ENCODE measurements at regions not wholly inside any gene's neighbourhood (a gene's known extent, or its start where the extent isn't known, plus 50 kb on each side); places are given as distances from the start of the nearest gene placed in this dataset.

DNA sequence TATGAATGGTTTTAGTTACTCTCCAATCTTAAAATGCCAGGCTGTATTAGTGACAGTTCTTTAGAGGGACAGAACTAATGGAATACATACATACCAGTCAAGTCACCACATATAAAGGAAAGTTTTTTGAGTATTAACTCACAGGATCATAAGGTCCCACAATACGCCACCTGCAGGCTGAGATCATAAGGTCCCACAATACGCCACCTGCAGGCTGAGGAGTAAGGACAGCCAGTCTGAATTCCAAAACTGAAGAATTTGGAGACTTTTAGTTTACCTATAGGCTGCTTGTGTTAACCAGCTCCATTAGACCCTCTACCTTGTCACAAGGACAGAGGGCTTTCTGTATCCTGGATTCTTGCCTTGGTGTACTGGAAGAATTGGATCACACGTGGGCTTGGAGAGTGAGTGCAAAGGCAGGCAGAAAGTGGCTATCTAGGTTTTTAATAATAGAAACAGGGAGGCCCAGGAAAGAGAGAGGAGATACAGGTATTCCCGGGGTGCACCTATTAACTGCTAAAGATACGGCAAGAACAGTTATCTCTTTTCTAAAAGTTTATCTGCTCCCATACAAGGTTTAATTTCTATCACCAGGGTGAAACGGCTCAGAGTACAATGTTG lies 234.9 kb upstream of the CYRIA start:
- no peak for DNase-seq (ENCODE audit: low read depth)
- Histone ChIP-seq H3K4me3 (ENCODE audit: low read depth, low read length) (no peak overlapping the region), H3K36me3 (ENCODE audit: control insufficient read depth, insufficient read depth, low read length) (no peaks in the 10 kb centered on the region), H3K27me3 (ENCODE audit: control insufficient read depth, insufficient read depth, low read length) (no peaks in the 10 kb centered on the region)
- ChIA-PET CTCF (no interaction called here), POLR2A (no interaction called here)
- TF ChIP-seq, protein P1, sequence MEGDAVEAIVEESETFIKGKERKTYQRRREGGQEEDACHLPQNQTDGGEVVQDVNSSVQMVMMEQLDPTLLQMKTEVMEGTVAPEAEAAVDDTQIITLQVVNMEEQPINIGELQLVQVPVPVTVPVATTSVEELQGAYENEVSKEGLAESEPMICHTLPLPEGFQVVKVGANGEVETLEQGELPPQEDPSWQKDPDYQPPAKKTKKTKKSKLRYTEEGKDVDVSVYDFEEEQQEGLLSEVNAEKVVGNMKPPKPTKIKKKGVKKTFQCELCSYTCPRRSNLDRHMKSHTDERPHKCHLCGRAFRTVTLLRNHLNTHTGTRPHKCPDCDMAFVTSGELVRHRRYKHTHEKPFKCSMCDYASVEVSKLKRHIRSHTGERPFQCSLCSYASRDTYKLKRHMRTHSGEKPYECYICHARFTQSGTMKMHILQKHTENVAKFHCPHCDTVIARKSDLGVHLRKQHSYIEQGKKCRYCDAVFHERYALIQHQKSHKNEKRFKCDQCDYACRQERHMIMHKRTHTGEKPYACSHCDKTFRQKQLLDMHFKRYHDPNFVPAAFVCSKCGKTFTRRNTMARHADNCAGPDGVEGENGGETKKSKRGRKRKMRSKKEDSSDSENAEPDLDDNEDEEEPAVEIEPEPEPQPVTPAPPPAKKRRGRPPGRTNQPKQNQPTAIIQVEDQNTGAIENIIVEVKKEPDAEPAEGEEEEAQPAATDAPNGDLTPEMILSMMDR (IDR thresholded peaks at IDR 0.05; ENCODE audit: insufficient read depth, low read depth, low read length) = no peak

DNA sequence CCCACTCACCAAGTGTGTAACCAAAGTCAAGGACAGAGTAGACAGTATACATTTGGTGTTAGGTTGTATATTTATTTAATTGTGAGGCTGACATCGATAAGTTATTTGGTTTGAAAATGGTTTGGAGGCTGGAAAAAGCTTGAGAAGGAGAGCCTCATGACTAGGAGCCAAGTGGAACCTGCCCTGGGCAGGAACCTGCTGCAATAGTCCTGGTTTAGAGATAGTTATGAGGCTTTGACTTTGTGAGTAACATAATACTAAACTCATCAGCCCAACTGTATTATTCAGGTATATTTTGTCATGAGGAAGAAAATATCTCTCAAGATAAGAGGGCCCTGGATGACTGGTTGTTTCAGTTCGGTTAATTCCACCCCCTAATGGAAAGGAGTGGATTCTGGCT lies 234.3 kb upstream of the CYRIA start:
- POLR2A ChIA-PET = no interaction called here
- TF ChIP-seq, protein P1 (IDR thresholded peaks at IDR 0.05; ENCODE audit: insufficient read depth, low read depth, low read length) = no peak
- Histone ChIP-seq H3K4me3 (ENCODE audit: low read depth, low read length) (no peak overlapping the region), H3K27me3 (ENCODE audit: control insufficient read depth, insufficient read depth, low read length) (no peaks in the 10 kb centered on the region), H3K36me3 (ENCODE audit: control insufficient read depth, insufficient read depth, low read length) (no peaks in the 10 kb centered on the region)
- CTCF ChIA-PET = no interaction called here
- DNase-seq (ENCODE audit: low read depth) = no peak

DNA sequence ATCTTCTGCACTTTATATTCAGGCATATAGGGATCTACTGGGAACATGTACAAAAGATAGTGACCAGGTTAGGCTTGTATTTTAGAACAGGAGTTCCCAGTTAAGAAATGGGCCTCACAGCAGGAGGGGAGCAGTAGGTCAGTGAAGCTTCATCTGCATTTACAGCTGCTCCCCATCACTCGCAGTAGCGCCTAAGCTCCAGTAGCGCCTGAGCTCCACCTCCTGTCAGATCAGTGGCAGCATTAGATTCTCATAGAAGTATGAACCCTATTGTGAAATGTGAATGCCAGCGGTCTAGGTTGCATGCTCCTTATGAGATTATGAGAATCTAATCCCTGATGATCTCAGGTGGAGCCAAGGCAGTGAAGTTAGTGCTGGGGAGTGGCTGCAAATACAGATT lies 224.4 kb upstream of the CYRIA start:
- ChIA-PET CTCF (no interaction called here), POLR2A (no interaction called here)
- Histone ChIP-seq H3K36me3 (ENCODE audit: control insufficient read depth, insufficient read depth, low read length) (no peaks in the 10 kb centered on the region), H3K4me3 (ENCODE audit: low read depth, low read length) (no peak overlapping the region), H3K27me3 (ENCODE audit: control insufficient read depth, insufficient read depth, low read length) (no peaks in the 10 kb centered on the region)
- DNase-seq (ENCODE audit: low read depth) = no peak
- TF ChIP-seq, protein P1 (IDR thresholded peaks at IDR 0.05; ENCODE audit: insufficient read depth, low read depth, low read length) = no peak

DNA sequence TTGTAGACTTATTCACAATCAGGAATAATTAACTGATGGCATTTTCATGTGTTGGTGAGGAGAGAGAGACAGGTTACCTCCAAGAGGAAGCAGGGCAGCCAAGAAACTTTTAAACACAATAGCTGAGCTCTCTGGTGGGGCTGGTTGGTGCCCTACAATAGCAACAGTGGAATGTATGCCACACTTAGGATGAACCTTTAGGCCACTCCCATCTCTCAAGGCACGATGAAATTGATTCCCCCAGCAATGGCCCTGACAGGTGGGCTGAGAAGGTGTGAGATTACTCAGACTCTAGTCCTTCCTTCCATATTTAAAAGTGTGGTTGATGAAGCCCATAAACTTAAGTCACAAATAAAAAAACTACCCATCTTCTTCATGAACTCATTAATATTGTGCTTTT lies 219.4 kb upstream of the CYRIA start:
- POLR2A ChIA-PET = no interaction called here

DNA sequence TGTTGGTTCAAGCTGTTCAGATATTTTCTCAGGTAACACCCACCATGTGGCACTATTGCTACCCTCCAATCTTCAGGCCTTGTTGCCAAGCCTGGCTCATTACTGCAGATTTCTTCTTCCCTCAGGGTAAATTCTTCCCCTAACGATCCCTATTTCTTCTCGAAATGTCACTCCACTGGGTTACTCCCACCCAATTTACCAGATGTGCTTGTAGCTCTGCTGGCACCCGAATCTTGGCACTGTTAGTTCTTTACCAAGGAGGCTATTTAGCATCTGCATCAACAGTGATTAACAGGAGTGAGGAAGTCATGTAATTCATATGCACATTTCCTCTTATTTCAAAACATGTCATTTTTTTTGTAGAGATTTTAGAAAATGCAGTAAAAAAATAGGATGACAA lies 217.1 kb upstream of the CYRIA start:
- no peaks in the 10 kb centered on the region for H3K36me3 ChIP-seq (ENCODE audit: control insufficient read depth, insufficient read depth, low read length)
- no peak overlapping the region for H3K4me3 ChIP-seq (ENCODE audit: low read depth, low read length)
- TF ChIP-seq, protein P1 (IDR thresholded peaks at IDR 0.05; ENCODE audit: insufficient read depth, low read depth, low read length) = no peak
- POLR2A ChIA-PET = no interaction called here
- CTCF ChIA-PET = no interaction called here
- DNase-seq (ENCODE audit: low read depth) = no peak
- no peaks in the 10 kb centered on the region for H3K27me3 ChIP-seq (ENCODE audit: control insufficient read depth, insufficient read depth, low read length)

More for the DNA sequence above, 219.4 kb upstream of the CYRIA start:
- CTCF ChIA-PET = interaction anchor here (0.6 kb wide), 1 partner anchor 24 kb away, joined by 3 read pairs; no protein-coding TSS in a partner anchor
- Histone ChIP-seq H3K4me3 (ENCODE audit: low read depth, low read length) (no peak overlapping the region), H3K36me3 (ENCODE audit: control insufficient read depth, insufficient read depth, low read length) (no peaks in the 10 kb centered on the region), H3K27me3 (ENCODE audit: control insufficient read depth, insufficient read depth, low read length) (no peaks in the 10 kb centered on the region)
- DNase-seq (ENCODE audit: low read depth) = no peak
- TF ChIP-seq, protein P1 (IDR thresholded peaks at IDR 0.05; ENCODE audit: insufficient read depth, low read depth, low read length) = no peak

Measured in BJ (cell line).